Fibroblast of skin of right quadriceps (primary cell): ENCODE measurements at regions not wholly inside any gene's neighbourhood (a gene's known extent, or its start where the extent isn't known, plus 50 kb on each side); places are given as distances from the start of the nearest gene placed in this dataset.
A peak's percentile ranks its signal among the peaks of the same experiment; 100 is the strongest.

ENCODE experiments used
- DNase-seq: peaks from one replicate; pipeline ENCODE4 v3.0.0-alpha.2; 2013

DNA sequence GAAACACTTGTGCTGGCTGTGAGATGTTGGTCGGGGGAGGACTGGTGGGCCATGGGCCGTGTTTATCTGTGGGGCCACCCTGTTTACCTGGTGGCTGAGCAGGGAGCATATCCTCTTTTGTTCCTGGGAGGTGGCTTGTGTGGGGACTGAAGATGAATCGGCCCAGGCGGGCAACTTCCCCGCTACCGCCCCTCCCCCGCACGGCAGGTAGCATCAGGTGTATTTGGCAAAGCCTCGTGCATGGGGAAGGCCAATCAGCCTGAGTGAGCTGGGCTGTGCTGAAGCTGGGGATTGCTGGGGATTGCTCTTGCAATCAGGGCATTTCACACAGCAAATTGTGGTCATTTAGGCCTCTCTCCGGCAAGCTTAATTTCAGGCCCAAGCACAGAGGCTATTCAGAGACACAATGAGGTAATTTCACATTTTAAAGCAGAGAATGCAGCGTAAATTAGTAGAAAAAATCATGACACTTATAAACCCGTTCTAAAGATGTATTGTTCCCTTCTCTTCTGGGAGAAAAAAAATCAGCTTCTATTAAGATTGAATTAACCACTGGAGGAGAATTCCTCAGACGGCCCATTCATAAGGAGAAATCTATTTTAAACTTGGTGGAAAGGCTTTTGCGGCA is 197.7 kb upstream of the POU3F1 start:
- no peak for DNase-seq

GRCh38 chr1:38243106-38243505 is 196.5 kb upstream of the POU3F1 start:
- no peak for DNase-seq

- DNase-seq = no peak
These were observed 195.9 kb upstream of the POU3F1 start for GRCh38 chr1:38242506-38242905.

GRCh38 chr1:38241594-38242334 is 195.2 kb upstream of the POU3F1 start:
- no peak for DNase-seq

DNA sequence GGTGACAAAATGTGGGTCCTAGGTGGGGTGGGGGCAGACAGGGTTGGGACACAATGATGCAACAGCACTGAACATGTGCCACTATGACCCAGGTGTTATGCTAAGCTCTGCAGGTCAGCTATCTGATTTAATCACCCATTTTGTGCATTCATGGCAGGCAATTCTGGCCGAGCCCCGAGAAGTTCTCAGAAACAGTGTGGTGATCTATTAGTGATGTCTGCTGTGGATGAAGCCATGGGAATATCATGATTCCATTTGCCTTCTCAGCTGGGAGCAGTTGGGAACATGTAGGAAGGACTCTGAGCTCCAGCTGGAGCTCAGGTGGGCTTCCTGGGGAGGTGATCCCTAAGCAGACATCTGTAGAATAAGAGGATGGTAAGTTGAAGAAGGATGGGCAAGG is 194.0 kb upstream of the POU3F1 start:
- no peak for DNase-seq

- DNase-seq = no peak
These were observed 192.8 kb upstream of the POU3F1 start for GRCh38 chr1:38239258-38239835.

- DNase-seq = no peak
These were observed 191.7 kb upstream of the POU3F1 start for GRCh38 chr1:38238294-38238693.

DNA sequence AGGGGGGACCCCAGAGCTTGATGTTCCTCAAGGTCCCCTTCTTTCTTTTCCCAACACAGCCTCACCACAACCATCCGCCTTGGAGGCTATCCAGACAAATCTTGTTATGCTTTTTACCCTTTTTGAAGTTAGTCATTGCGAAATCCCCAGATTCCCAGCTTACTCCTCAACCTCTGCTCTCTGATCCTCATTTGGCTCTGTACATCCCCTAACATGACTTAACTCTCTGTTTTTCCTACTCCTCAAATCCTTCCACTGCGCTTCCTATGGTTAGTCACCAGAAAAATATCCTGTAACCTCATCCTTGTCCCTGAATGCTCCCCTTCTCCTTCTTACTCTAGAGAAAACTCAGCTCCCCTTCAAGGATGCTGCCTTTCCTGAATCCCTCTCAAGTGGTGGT is 189.1 kb upstream of the POU3F1 start:
- DNase-seq = peak; percentile 97

- no peak for DNase-seq
These were observed 185.3 kb upstream of the POU3F1 start for GRCh38 chr1:38231941-38232340.

DNA sequence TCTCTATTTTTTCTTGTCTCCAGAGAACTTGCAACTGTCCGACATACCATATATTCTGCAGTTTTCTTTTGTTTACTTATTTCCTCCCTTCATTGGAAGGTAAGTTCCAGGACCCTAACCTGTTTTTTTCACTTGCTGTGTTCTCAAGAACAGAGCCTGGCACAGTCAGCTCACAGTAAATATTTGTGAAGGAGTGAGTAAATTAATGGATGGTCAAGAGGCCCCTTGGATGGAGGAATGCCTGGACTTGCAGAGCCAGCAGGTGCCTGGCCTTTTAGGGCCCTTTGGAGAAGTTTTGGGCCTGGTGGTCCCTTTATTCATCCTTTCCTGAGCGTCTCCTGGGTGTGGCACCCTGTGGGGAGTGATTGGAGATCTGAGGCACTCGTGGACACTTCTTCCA is 182.1 kb upstream of the POU3F1 start:
- no peak for DNase-seq

DNA sequence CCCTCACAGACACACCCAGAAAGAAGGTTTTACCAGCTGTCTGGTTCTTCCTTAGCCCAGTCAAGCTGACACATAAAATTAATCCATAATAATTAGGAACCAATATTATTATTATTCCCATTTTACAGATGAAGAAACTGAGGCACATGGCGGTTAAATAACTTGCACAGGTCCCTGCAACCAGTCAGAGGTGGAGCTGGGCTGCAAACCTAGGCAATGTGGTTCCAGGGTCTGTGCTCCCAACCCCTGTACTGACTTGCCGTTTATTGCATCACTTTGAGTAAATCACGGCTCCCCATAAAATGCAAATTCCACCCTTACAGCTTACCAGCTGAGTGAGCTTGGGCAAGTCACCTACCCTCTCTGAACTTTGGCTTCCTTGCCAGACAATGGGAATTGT is 179.2 kb upstream of the POU3F1 start:
- DNase-seq = no peak

DNA sequence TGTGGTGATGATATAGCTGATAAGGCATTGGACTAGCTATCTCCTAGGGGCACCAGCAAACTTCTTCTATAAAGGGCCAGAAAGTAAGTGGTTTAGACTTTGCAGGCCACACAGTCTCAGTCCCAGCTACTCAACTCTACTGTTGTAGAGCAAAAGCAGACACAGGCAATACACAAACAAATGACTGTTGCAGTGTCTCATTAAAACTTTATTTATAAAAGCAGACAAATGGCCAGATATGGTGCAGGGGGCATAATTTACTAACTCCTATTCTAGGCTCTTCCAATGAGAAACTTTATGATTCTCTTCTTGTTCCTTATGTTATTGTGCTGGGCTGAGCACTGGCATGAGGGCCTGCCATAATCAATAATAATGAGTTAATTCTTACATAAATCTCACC is 176.8 kb upstream of the POU3F1 start:
- DNase-seq = no peak

DNA sequence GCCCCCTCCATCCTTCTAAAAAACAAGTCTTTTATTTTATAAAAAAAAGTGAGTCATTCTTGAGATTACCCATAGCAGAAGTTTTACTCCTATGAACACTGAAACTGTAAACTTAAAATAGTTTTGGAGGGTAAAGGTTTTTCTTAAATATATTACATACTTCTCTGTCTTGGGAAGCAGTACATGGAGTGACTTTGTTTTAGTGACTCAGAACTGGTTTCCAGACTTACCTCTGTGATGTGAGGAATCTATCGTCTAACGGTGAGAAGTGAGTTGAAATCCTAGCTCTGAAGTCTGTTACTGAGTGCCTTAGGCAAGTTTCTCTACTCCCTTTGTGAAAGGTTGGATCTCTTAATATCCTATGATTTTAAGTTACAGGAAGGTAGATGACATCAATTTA is 176.3 kb upstream of the POU3F1 start:
- peak; percentile 43 for DNase-seq

- peak; percentile 95 for DNase-seq
These were observed 174.5 kb upstream of the POU3F1 start for GRCh38 chr1:38221006-38221649.

DNA sequence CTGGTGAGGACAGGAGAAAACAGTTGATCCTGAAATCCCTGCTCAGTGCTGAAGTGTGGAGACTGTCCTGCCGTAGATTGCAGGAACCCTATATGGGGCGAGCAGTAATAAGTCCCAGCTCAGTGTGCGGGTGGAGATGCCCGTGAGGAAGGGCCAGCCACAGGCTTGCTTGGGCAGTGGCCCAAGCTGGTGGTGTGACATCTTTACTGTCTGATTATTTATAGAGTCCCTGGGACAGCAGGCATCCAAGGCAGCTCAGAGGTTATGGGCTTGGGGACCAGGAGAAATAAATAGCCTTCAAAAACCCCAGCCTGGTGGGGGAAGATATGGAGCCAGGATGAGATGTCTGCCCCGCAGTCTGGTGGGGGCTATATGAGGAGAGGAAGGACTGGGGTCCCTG is 170.7 kb upstream of the POU3F1 start:
- DNase-seq = no peak

DNA sequence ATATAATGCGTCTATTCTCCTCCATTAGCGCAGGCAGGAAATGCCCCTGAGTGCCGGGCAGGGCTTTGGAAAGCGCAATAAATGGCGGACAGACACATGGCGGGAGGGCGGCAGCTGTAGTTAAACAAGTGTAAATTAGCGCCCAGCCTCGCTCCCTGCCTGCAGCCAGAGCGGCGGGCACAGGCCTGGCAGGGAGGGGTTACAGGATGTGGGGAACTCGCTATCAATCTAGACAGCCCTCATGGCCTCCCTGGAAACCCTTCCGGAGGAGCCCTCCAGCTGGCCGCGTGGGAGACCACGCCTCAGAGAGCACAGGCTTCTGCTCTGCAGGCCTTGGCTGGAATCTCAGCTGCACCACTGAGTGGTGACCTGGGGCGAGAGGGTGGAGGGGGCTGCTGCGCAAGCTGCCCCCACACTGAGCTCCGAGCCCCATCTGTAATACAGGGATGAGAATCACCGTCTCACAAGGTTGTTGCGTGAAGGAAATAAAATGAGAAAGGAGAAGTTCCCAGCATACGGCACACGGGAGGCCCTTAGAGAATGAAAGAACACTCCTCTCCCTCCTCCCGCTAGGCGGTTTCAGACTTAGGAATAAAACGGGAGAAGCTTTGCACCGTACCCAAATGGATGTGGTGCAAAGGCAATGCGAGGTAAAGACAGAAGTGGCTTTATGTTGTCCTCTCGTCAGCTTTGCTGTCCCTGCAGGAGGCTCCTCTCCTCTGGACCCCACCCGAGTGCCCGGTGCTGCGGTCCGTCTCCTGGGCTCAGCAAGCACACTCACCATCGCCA is 167.2 kb upstream of the POU3F1 start:
- DNase-seq = no peak

- no peak for DNase-seq
These were observed 164.2 kb upstream of the POU3F1 start for GRCh38 chr1:38210895-38211177.

GRCh38 chr1:38210021-38210894 is 163.7 kb upstream of the POU3F1 start:
- no peak for DNase-seq

DNA sequence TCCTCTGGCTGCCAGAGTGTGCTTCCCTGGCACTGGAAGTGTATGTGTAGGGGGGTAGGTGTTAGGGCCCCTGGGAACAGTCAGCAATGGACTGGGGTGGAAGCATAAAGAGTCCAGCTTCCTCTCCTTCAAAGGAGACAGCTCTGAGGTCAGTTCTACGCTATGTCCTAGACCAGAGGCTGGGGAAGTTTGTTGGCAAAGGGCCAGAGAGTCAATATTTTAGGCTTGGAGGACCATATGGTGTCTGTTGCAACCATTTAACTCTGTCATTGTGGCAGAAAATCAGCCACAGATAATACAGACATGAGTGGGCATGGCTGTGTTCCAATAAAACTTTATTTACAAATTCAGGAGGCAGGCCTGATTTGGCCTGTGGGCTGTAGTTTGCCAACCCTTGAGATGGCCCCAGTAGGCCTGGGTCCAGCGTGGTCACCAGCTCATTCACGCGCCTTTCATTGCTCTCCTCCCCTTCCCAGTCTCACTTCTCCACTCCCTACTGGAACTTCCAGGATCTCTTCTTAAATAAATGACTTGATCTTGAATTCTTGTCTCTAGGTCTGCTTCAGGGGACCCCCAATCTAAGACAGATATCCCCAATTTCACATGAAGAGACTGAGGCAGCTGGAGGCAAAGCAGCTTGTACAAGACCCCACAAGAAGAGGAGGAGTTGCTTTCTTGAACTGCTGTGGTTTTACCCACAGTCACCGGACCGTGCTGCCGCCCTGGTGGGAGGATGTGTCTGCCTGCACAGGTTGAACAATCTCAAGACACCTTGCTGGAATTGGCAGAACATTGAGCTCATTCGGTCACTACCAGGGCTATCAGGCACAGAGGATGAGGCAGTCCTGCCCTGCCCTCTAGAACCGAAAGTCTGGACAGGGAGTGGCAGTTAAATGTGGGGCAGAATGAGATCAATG is 162.4 kb upstream of the POU3F1 start:
- no peak for DNase-seq

DNA sequence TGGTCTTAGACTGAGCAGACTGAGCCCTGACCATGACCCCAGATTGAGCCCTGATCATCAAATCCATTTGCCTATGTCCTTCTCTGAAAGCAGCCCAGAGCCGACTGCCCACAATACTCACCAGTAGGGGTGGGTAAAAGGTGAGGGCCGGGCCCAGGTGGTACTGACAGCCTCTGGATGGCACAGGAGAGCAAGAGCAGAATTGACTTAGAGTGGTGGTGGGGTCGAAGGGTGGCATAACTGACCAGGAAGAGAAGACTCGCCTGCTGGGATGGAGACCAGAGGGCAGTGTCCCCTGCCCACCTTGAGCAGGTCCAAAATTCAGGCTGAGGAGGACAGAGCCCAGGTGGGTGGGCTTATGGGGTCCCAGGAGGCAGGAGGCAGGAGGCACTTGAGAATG is 161.3 kb upstream of the POU3F1 start:
- DNase-seq = no peak

GRCh38 chr1:38207275-38207674 is 160.7 kb upstream of the POU3F1 start:
- no peak for DNase-seq
